ENCODE measurements at regions not wholly inside any gene's neighbourhood (a gene's known extent, or its start where the extent isn't known, plus 50 kb on each side); places are given as distances from the start of the nearest gene placed in this dataset.

- TF ChIP-seq, protein P1, sequence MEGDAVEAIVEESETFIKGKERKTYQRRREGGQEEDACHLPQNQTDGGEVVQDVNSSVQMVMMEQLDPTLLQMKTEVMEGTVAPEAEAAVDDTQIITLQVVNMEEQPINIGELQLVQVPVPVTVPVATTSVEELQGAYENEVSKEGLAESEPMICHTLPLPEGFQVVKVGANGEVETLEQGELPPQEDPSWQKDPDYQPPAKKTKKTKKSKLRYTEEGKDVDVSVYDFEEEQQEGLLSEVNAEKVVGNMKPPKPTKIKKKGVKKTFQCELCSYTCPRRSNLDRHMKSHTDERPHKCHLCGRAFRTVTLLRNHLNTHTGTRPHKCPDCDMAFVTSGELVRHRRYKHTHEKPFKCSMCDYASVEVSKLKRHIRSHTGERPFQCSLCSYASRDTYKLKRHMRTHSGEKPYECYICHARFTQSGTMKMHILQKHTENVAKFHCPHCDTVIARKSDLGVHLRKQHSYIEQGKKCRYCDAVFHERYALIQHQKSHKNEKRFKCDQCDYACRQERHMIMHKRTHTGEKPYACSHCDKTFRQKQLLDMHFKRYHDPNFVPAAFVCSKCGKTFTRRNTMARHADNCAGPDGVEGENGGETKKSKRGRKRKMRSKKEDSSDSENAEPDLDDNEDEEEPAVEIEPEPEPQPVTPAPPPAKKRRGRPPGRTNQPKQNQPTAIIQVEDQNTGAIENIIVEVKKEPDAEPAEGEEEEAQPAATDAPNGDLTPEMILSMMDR (IDR thresholded peaks at IDR 0.05; ENCODE audit: poor library complexity, severe bottlenecking) = no peak
- TF ChIP-seq, protein P2, sequence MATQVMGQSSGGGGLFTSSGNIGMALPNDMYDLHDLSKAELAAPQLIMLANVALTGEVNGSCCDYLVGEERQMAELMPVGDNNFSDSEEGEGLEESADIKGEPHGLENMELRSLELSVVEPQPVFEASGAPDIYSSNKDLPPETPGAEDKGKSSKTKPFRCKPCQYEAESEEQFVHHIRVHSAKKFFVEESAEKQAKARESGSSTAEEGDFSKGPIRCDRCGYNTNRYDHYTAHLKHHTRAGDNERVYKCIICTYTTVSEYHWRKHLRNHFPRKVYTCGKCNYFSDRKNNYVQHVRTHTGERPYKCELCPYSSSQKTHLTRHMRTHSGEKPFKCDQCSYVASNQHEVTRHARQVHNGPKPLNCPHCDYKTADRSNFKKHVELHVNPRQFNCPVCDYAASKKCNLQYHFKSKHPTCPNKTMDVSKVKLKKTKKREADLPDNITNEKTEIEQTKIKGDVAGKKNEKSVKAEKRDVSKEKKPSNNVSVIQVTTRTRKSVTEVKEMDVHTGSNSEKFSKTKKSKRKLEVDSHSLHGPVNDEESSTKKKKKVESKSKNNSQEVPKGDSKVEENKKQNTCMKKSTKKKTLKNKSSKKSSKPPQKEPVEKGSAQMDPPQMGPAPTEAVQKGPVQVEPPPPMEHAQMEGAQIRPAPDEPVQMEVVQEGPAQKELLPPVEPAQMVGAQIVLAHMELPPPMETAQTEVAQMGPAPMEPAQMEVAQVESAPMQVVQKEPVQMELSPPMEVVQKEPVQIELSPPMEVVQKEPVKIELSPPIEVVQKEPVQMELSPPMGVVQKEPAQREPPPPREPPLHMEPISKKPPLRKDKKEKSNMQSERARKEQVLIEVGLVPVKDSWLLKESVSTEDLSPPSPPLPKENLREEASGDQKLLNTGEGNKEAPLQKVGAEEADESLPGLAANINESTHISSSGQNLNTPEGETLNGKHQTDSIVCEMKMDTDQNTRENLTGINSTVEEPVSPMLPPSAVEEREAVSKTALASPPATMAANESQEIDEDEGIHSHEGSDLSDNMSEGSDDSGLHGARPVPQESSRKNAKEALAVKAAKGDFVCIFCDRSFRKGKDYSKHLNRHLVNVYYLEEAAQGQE (IDR thresholded peaks at IDR 0.05; ENCODE audit: borderline replicate concordance) = no peak
- no peak for TF ChIP-seq POLR2AphosphoS5 (IDR thresholded peaks at IDR 0.05)
- TF ChIP-seq TAF1 (IDR thresholded peaks at IDR 0.05; ENCODE audit: low read depth) = no peak
- no peak for TF ChIP-seq EP300 (conservative IDR thresholded peaks at IDR 0.05; ENCODE audit: poor library complexity, severe bottlenecking)
- no peak for TF ChIP-seq EZH2 (IDR thresholded peaks at IDR 0.05; ENCODE audit: borderline replicate concordance, insufficient read depth, low read length, poor library complexity, severe bottlenecking)
These were observed 332.7 kb downstream of the PABPC4L start for GRCh38 chr4:133868856-133869255.

Measured in neural cell (in vitro differentiated cells).